PC-9 (cell line): ENCODE measurements at regions not wholly inside any gene's neighbourhood (a gene's known extent, or its start where the extent isn't known, plus 50 kb on each side); places are given as distances from the start of the nearest gene placed in this dataset.

Source experiments
- CTCF ChIP-seq: fragments of 200-600 bp; sonication (generic); conservative IDR thresholded peaks from 2 replicates; pipeline ENCODE4 v1.6.1; 2017; ENCODE audit warnings: mixed run types, antibody characterized with exemption, mild to moderate bottlenecking, moderate library complexity
- EZH2 ChIP-seq: fragments of 200-600 bp; sonication (generic); IDR thresholded peaks from 2 replicates; pipeline ENCODE4 v1.8.0; 2017; ENCODE audit warnings: antibody characterized with exemption, low read depth

- TF ChIP-seq CTCF (no peak), EZH2 (no peak)
Measured at GRCh38 chr2:83561592-83561991, 897.5 kb downstream of the SUCLG1 start.
